Fibroblast of lung (primary cell): ENCODE measurements at regions not wholly inside any gene's neighbourhood (a gene's known extent, or its start where the extent isn't known, plus 50 kb on each side); places are given as distances from the start of the nearest gene placed in this dataset.

Experiments used
- CTCF ChIP-seq, 2 donors: IDR thresholded peaks in 1 of 2; conservative IDR thresholded peaks in 1 of 2; 1 replicate in 1 of 2; 2 replicates in 1 of 2; pipeline ENCODE4 v1.5.1; 2011 to 2012; ENCODE audit warnings: low read length in 2 of 2, control low read depth in 1 of 2, inconsistent platforms in 1 of 2, low read depth in 1 of 2, mild to moderate bottlenecking in 1 of 2
- EZH2 ChIP-seq: IDR thresholded peaks from 2 replicates; pipeline ENCODE4 v1.5.1; 2012; ENCODE audit warnings: low read length, control low read depth, mild to moderate bottlenecking; ENCODE audit errors: missing control alignments

DNA sequence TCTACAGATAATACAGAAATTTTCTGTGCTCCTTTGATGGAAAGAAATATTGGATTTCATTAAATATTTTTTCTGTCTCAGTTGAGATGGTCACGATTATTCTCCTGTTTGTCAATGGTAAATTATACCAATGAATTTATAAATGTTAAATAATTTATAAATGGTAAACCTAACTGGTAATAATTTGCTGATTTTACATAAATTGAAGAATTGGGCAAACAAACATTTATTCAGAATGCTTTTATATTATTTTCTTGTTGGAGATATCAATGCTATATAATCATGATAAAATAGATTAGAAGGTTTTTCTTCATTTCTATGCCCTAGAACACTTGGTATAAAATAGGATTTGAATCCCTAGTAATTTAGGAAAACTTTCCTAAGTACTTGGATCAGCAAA, 597.6 kb upstream of the IGFBP3 start:
- no peak for TF ChIP-seq EZH2
- no peak for TF ChIP-seq CTCF (conservative IDR thresholded peaks at IDR 0.05 in 1 of 2, IDR thresholded peaks at IDR 0.05 in 1 of 2; ENCODE audit: low read depth in 1 of 2, low read length in 2 of 2)
